ENCODE measurements at regions not wholly inside any gene's neighbourhood (a gene's known extent, or its start where the extent isn't known, plus 50 kb on each side); places are given as distances from the start of the nearest gene placed in this dataset.
"Not testable (repeated sequence)": the region's sequence is repeated elsewhere in the genome, so short reads cannot be mapped to it uniquely, and the experiment has no call there.

DNA sequence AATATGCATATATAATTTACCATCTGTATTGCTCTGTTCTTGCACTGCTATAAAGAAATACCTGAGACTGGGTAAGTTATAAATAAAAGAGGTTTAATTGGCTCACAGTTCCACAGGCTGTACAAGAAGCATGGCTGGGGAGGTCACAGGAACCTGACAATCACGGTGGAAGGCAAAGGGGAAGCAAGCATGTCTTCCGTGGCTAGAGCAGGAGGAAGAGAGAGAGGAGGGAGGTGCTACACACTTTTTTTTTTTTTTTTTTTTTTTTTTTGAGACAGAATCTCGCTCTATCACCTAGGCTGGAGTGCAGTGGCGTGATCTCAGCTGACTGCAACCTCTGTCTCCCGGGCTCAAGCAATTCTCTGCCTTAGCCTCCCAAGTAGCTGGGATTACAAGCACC, 150.9 kb upstream of the DTNBP1 start:
- TF ChIP-seq, protein P1, sequence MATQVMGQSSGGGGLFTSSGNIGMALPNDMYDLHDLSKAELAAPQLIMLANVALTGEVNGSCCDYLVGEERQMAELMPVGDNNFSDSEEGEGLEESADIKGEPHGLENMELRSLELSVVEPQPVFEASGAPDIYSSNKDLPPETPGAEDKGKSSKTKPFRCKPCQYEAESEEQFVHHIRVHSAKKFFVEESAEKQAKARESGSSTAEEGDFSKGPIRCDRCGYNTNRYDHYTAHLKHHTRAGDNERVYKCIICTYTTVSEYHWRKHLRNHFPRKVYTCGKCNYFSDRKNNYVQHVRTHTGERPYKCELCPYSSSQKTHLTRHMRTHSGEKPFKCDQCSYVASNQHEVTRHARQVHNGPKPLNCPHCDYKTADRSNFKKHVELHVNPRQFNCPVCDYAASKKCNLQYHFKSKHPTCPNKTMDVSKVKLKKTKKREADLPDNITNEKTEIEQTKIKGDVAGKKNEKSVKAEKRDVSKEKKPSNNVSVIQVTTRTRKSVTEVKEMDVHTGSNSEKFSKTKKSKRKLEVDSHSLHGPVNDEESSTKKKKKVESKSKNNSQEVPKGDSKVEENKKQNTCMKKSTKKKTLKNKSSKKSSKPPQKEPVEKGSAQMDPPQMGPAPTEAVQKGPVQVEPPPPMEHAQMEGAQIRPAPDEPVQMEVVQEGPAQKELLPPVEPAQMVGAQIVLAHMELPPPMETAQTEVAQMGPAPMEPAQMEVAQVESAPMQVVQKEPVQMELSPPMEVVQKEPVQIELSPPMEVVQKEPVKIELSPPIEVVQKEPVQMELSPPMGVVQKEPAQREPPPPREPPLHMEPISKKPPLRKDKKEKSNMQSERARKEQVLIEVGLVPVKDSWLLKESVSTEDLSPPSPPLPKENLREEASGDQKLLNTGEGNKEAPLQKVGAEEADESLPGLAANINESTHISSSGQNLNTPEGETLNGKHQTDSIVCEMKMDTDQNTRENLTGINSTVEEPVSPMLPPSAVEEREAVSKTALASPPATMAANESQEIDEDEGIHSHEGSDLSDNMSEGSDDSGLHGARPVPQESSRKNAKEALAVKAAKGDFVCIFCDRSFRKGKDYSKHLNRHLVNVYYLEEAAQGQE (IDR thresholded peaks at IDR 0.05; ENCODE audit: insufficient read depth in 1 of 2, low read depth in 2 of 2, low read length in 1 of 2): not testable (repeated sequence)
- TF ChIP-seq TCF7L2 (IDR thresholded peaks at IDR 0.05; ENCODE audit: low read depth, low read length): not testable (repeated sequence)

Measured in Panc1 (cell line).